Activated CD4-positive, alpha-beta T cell treated with anti-CD3 and anti-CD28 coated beads, Interleukin-2, amount 50 U/mL, for 24 hours (primary cell): ENCODE measurements at regions not wholly inside any gene's neighbourhood (a gene's known extent, or its start where the extent isn't known, plus 50 kb on each side); places are given as distances from the start of the nearest gene placed in this dataset.

ENCODE experiments used
- DNase-seq, 2 donors: peaks; one replicate each; pipeline ENCODE4 v3.0.0-alpha.2; 2020; ENCODE audit warnings: low read depth in 1 of 2, low spot score in 1 of 2

- DNase-seq: no peak
These were observed 231.7 kb downstream of the FOXO1 start for GRCh38 chr13:40434516-40435397.

- DNase-seq: no peak
These were observed 228.3 kb downstream of the FOXO1 start for GRCh38 chr13:40438022-40438680.

GRCh38 chr13:40438999-40439797, 227.2 kb downstream of the FOXO1 start:
- DNase-seq: peak in 1 of 2 donors; percentile 44

GRCh38 chr13:40439928-40440327, 226.5 kb downstream of the FOXO1 start:
- no peak for DNase-seq

GRCh38 chr13:40440990-40441820, 225.2 kb downstream of the FOXO1 start:
- DNase-seq: no peak

GRCh38 chr13:40442231-40442630, 224.2 kb downstream of the FOXO1 start:
- no peak for DNase-seq

GRCh38 chr13:40442826-40443225, 223.6 kb downstream of the FOXO1 start:
- DNase-seq: no peak

GRCh38 chr13:40444241-40444640, 222.2 kb downstream of the FOXO1 start:
- DNase-seq: no peak

- no peak for DNase-seq
These were observed 220.9 kb downstream of the FOXO1 start for GRCh38 chr13:40445557-40445990.

GRCh38 chr13:40446365-40446764, 220.1 kb downstream of the FOXO1 start:
- no peak for DNase-seq

GRCh38 chr13:40447857-40448256, 218.6 kb downstream of the FOXO1 start:
- no peak for DNase-seq

GRCh38 chr13:40452038-40452666, 214.3 kb downstream of the FOXO1 start:
- no peak for DNase-seq

- DNase-seq: no peak
These were observed 213.6 kb downstream of the FOXO1 start for GRCh38 chr13:40452741-40453334.

GRCh38 chr13:40453351-40454021, 213.0 kb downstream of the FOXO1 start:
- no peak for DNase-seq

GRCh38 chr13:40456397-40456953, 210.0 kb downstream of the FOXO1 start:
- DNase-seq: no peak

GRCh38 chr13:40456979-40457553, 209.4 kb downstream of the FOXO1 start:
- DNase-seq: no peak

GRCh38 chr13:40457929-40458719, 208.3 kb downstream of the FOXO1 start:
- no peak for DNase-seq

GRCh38 chr13:40458720-40458990, 207.8 kb downstream of the FOXO1 start:
- DNase-seq: no peak
